Hepatocyte (in vitro differentiated cells): ENCODE measurements at regions not wholly inside any gene's neighbourhood (a gene's known extent, or its start where the extent isn't known, plus 50 kb on each side); places are given as distances from the start of the nearest gene placed in this dataset.

ENCODE experiments used
- CTCF ChIP-seq: fragments of 200-600 bp; sonication (generic); IDR thresholded peaks from 2 replicates; pipeline ENCODE4 v1.5.1; 2016; ENCODE audit warnings: antibody characterized with exemption, mild to moderate bottlenecking; ENCODE audit not compliant: poor library complexity
- EZH2phosphoT487 ChIP-seq: fragments of 200-600 bp; sonication (generic); IDR thresholded peaks from one replicate; pipeline ENCODE4 v1.6.1; 2018; ENCODE audit warnings: antibody characterized with exemption, mild to moderate bottlenecking, low read depth, moderate library complexity; ENCODE audit not compliant: unreplicated experiment, severe bottlenecking

GRCh38 chr5:61758711-61759110 lies 426.7 kb downstream of the ZSWIM6 start:
- TF ChIP-seq EZH2phosphoT487 = no peak
- no peak for TF ChIP-seq CTCF
